CD4-positive, alpha-beta T cell (primary cell): ENCODE measurements at regions not wholly inside any gene's neighbourhood (a gene's known extent, or its start where the extent isn't known, plus 50 kb on each side); places are given as distances from the start of the nearest gene placed in this dataset.

ENCODE experiments used
- ATAC-seq: fragments of 200-7000 bp; cut with Tn5 transposase; one replicate; pipeline ENCODE4 v1.10.0; 2022; ENCODE audit warnings: mild to moderate bottlenecking; ENCODE audit not compliant: poor library complexity
- CTCF ChIA-PET: fragments of 350-600 bp; sonication (Branson Sonifier 250); formaldehyde crosslinking; loops from one replicate; lab custom pipeline; 2021; ENCODE audit warnings: antibody characterized with exemption, inconsistent platforms; lab: Charles Lee
- POLR2A ChIA-PET: fragments of 350-600 bp; sonication (Branson Sonifier 250); formaldehyde crosslinking; loops from one replicate; lab custom pipeline; 2021; ENCODE audit warnings: antibody characterized with exemption, inconsistent platforms; lab: Charles Lee
- DNase-seq, 14 experiments: peaks; one replicate each; pipeline ENCODE4 v3.0.0-alpha.2; 2013 to 2020; ENCODE audit warnings: mixed read lengths in 2 of 14
- H3K27ac ChIP-seq, 2 donors: one replicate each; pipeline versions ENCODE4 v1.5.1 to v1.7.0; 2013; ENCODE audit warnings: low read length in 2 of 2, low read depth in 1 of 2, mild to moderate bottlenecking in 1 of 2
- H3K27me3 ChIP-seq, 2 experiments: 1 replicate in 1 of 2; 2 replicates in 1 of 2; pipeline versions ENCODE4 v1.6.1 to v1.7.0; 2013; ENCODE audit warnings: low read length in 2 of 2, control low read depth in 1 of 2, mild to moderate bottlenecking in 1 of 2, moderate library complexity in 1 of 2; ENCODE audit not compliant: insufficient read depth in 2 of 2, control insufficient read depth in 1 of 2
- H3K36me3 ChIP-seq: one replicate; pipeline ENCODE4 v1.6.1; 2013; ENCODE audit warnings: low read length, control low read depth; ENCODE audit not compliant: insufficient read depth
- H3K4me1 ChIP-seq: one replicate; pipeline ENCODE4 v1.6.1; 2013; ENCODE audit warnings: low read length, control low read depth; ENCODE audit not compliant: insufficient read depth
- H3K4me3 ChIP-seq: one replicate; pipeline ENCODE4 v1.5.1; 2013; ENCODE audit warnings: mild to moderate bottlenecking, low read length, moderate library complexity
- H3K9me3 ChIP-seq, 2 experiments: 1 replicate in 1 of 2; 2 replicates in 1 of 2; pipeline versions ENCODE4 v1.6.1 to v1.7.0; 2013; ENCODE audit warnings: low read length in 2 of 2, mild to moderate bottlenecking in 2 of 2, control low read depth in 1 of 2, moderate library complexity in 1 of 2; ENCODE audit not compliant: control insufficient read depth in 1 of 2, insufficient read depth in 1 of 2
- H3K27ac Mint-ChIP-seq: one replicate; pipeline ENCODE4 v1.8.0; 2020; ENCODE audit warnings: mixed read lengths
- H3K27me3 Mint-ChIP-seq: one replicate; pipeline ENCODE4 v1.8.0; 2021; ENCODE audit warnings: mixed read lengths
- H3K36me3 Mint-ChIP-seq: one replicate; pipeline ENCODE4 v1.8.0; 2021; ENCODE audit warnings: low read depth, mixed read lengths
- H3K4me1 Mint-ChIP-seq: one replicate; pipeline ENCODE4 v1.8.0; 2021; ENCODE audit warnings: low read depth, mixed read lengths
- H3K4me3 Mint-ChIP-seq: one replicate; pipeline ENCODE4 v1.8.0; 2020; ENCODE audit warnings: mild to moderate bottlenecking, mixed read lengths
- H3K9me3 Mint-ChIP-seq: one replicate; pipeline ENCODE4 v1.8.0; 2020; ENCODE audit warnings: mixed read lengths
- intact Hi-C, 2 experiments: fragments of 100-400 bp; cut with DNase I in 1 of 2; cut with micrococcal nuclease in 1 of 2; formaldehyde crosslinking; loops; one replicate each; pipeline versions ENCODE4 v1.15.1 to v1.9.0; 2023 to 2025; cut with DNase I, micrococcal nuclease
- TF ChIP-seq, protein P1 (sequence below): fragments of 200-600 bp; IDR thresholded peaks from one replicate; pipeline ENCODE4 v1.8.0; 2022; ENCODE audit warnings: antibody characterized with exemption, mild to moderate bottlenecking

DNA sequence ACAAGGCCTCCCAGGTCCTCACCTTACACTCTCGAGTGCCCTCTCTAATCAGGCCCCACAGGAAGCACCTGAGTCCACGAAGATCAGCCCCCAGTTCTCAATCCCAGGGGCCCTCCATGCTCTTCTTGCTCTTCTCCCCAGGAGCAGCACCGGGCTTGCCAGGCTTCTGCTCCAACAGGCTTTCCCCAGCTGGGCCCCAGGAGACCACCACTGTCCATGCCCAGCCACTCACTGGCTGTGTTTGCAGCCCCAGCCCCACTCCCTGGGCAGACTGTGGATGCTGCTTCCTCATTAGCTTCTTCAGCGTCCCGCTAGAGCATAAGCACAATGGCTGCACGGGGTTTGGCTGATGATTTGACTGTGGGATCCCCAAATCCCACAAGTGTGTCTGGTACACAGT lies 781.9 kb downstream of the GALR1 start:
- Histone ChIP-seq H3K4me3 (no peak overlapping the region), H3K27ac (no peak overlapping the region), H3K27me3 (no peaks in the 10 kb centered on the region), H3K36me3 (no peaks in the 10 kb centered on the region), H3K4me1 (no peaks in the 10 kb centered on the region), H3K9me3 (peaks cover 0 to 5% of the 10 kb centered on the region in 2 experiments)
- Mint-ChIP-seq H3K36me3 (no peaks in the 10 kb centered on the region), H3K27me3 (no peaks in the 10 kb centered on the region), H3K4me1 (no peaks in the 10 kb centered on the region), H3K4me3 (no peak overlapping the region), H3K27ac (no peak overlapping the region), H3K9me3 (no peaks in the 10 kb centered on the region)
- ChIA-PET POLR2A (no interaction called here), CTCF (no interaction called here)
- TF ChIP-seq, protein P1, sequence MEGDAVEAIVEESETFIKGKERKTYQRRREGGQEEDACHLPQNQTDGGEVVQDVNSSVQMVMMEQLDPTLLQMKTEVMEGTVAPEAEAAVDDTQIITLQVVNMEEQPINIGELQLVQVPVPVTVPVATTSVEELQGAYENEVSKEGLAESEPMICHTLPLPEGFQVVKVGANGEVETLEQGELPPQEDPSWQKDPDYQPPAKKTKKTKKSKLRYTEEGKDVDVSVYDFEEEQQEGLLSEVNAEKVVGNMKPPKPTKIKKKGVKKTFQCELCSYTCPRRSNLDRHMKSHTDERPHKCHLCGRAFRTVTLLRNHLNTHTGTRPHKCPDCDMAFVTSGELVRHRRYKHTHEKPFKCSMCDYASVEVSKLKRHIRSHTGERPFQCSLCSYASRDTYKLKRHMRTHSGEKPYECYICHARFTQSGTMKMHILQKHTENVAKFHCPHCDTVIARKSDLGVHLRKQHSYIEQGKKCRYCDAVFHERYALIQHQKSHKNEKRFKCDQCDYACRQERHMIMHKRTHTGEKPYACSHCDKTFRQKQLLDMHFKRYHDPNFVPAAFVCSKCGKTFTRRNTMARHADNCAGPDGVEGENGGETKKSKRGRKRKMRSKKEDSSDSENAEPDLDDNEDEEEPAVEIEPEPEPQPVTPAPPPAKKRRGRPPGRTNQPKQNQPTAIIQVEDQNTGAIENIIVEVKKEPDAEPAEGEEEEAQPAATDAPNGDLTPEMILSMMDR, result no peak
- intact Hi-C loops, result no loop called here
- DNase-seq (no peak), ATAC-seq (no peak)

DNA sequence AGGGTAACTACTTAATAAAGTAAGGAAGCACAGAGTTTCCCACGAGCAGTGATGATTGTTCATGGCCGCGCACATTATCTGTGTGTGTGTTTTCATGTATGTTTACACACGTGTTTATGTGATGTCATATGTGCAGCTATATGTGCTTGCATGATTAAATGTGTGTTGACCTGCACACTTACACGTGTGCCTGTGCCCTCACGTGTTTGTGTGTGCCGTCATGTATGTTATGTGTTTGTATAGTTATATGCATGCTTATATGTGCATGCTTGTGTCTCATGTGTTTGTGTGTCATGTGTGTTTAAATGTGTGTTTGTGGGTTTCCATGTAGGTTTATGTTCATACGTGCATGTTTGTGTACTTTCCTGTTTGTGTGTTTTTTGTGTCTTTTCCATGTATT lies 782.3 kb downstream of the GALR1 start:
- TF ChIP-seq, protein P1, result no peak
- no peaks in the 10 kb centered on the region for H3K9me3 Mint-ChIP-seq
- ChIA-PET CTCF (no interaction called here), POLR2A (no interaction called here)
- no peaks in the 10 kb centered on the region for H3K36me3 ChIP-seq
- H3K27me3 ChIP-seq, result no peaks in the 10 kb centered on the region
- H3K27me3 Mint-ChIP-seq, result no peaks in the 10 kb centered on the region
- ATAC-seq, result no peak
- H3K4me1 ChIP-seq, result no peaks in the 10 kb centered on the region
- H3K36me3 Mint-ChIP-seq, result no peaks in the 10 kb centered on the region
- H3K4me1 Mint-ChIP-seq, result no peaks in the 10 kb centered on the region
- H3K27ac ChIP-seq, result no peak overlapping the region
- intact Hi-C loops, result no loop called here
- H3K27ac Mint-ChIP-seq, result no peak overlapping the region
- peaks cover 0 to 5% of the 10 kb centered on the region in 2 experiments for H3K9me3 ChIP-seq
- no peak overlapping the region for H3K4me3 Mint-ChIP-seq
- no peak overlapping the region for H3K4me3 ChIP-seq
- DNase-seq, result no peak

DNA sequence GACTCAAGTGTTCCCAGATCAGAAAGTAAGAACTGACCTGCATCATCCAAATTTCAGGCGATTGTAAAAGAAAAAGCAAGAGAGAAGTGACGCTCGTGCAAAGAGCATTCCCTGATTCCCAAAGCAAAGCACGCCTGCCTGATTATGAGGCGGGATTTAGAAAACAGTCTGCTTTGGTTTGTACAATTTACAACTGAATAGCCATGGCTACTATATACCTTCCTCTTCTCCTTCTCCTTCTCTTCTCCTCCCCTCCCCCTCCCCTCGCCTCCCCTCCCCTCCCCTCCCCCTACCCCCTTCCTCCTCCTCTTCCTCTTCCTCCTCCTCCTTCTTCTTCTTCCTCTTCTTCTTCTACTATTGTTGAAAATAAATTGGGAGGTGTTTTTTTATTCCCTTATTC lies 782.9 kb downstream of the GALR1 start:
- H3K36me3 ChIP-seq, result no peaks in the 10 kb centered on the region
- no peaks in the 10 kb centered on the region for H3K4me1 ChIP-seq
- H3K27me3 Mint-ChIP-seq, result no peaks in the 10 kb centered on the region
- ChIA-PET POLR2A (no interaction called here), CTCF (no interaction called here)
- intact Hi-C loops, result no loop called here
- H3K9me3 ChIP-seq, result peaks cover 0 to 5% of the 10 kb centered on the region in 2 experiments
- TF ChIP-seq, protein P1, result no peak
- no peaks in the 10 kb centered on the region for H3K9me3 Mint-ChIP-seq
- H3K27ac ChIP-seq, result no peak overlapping the region
- no peak overlapping the region for H3K4me3 ChIP-seq
- no peaks in the 10 kb centered on the region for H3K27me3 ChIP-seq
- H3K27ac Mint-ChIP-seq, result no peak overlapping the region
- no peaks in the 10 kb centered on the region for H3K4me1 Mint-ChIP-seq
- no peak overlapping the region for H3K4me3 Mint-ChIP-seq
- no peaks in the 10 kb centered on the region for H3K36me3 Mint-ChIP-seq
- DNase-seq, result no peak
- no peak for ATAC-seq
